ENCODE measurements at regions not wholly inside any gene's neighbourhood (a gene's known extent, or its start where the extent isn't known, plus 50 kb on each side); places are given as distances from the start of the nearest gene placed in this dataset.
A peak's percentile ranks its signal among the peaks of the same experiment; 100 is the strongest.

GRCh38 chr10:2871673-2872219 is 195.6 kb upstream of the PFKP start:
- DNase-seq (ENCODE audit: extremely low read depth, low read depth) = no peak

DNA sequence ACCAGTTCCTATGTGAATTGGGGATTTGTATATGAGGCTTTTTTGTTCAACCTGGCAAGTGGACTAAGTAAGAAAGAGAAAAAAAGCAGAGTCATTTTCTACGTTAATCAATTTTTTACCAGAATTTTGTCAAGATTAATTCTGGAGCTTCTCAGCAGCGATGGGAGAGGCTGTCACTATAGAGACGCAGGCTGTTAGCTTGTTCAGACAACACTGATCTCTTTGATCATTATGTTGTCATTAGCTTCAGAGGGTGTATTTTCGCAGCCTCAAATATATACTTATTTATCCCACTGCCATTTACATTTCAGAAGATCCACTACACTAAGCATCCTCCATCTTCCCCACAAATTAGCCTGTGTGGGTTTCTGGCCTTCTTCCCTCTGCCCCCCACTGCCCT is 196.7 kb upstream of the PFKP start:
- DNase-seq (ENCODE audit: extremely low read depth, low read depth) = no peak

GRCh38 chr10:2867788-2868299 is 199.5 kb upstream of the PFKP start:
- no peak for DNase-seq (ENCODE audit: extremely low read depth, low read depth)

DNA sequence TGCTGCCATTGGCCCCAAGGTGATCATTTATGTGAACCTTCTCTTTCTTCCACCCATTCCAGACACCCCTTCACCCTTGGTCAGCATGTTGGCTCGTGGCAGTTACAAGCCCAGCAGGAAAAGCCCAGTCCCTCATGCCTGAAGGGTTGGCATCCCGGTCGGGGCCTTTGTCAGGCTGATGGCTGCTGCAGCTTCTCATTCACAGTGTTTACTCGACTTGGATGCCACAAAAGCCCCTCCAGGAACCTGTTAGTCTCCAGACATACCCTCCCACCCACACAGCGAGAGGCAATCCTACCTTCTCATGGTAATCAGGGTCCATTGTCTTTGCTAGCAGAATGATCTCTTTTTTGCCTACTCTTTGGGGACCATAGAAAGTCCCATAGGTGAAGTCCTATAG is 200.8 kb upstream of the PFKP start:
- DNase-seq (ENCODE audit: extremely low read depth, low read depth) = no peak

GRCh38 chr10:2861632-2862210 is 205.6 kb upstream of the PFKP start:
- no peak for DNase-seq (ENCODE audit: extremely low read depth, low read depth)

DNA sequence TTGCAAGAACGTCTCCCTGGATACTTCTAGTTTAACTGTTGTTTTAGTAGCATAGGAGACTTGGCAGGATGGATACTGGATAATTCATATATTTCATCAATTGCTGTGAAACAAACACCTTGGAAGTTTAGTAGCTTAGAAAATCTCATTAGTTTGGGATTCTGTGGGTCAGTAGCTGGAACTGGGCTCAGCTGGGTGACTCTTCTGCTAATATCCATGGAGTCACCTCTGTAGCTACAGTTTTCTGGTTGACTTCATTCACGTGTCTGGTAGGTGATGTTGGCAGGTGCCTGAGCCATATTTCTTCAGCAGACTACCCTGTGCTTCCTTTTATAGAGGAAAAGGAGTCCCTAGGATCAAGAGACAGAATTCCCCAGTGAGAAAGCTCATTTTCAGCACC is 208.9 kb upstream of the PFKP start:
- no peak for DNase-seq (ENCODE audit: extremely low read depth, low read depth)

DNA sequence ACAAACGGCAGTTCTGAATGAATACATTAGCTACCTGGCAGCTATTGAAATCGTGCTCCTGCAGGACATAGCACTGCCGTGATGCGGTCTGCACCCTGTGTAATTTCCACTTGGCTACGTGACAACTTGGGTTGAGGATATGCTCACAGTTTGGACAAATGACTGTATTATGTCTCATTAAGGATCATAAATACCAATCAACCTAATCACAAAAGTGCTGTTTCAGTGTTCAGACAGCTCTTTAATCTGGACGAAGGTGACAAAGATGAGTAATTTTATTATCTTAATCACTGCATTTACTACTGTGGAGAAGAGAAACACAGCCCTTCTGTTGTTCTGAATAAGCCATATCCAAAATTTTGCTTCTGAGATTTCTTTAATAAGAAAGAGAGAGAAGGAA is 210.8 kb upstream of the PFKP start:
- DNase-seq (ENCODE audit: extremely low read depth, low read depth) = no peak

- DNase-seq (ENCODE audit: extremely low read depth, low read depth) = no peak
These were observed 214.6 kb upstream of the PFKP start for GRCh38 chr10:2852574-2853323.

- DNase-seq (ENCODE audit: extremely low read depth, low read depth) = no peak
These were observed 215.8 kb upstream of the PFKP start for GRCh38 chr10:2851566-2851965.

GRCh38 chr10:2850202-2850601 is 217.1 kb upstream of the PFKP start:
- DNase-seq (ENCODE audit: extremely low read depth, low read depth) = no peak

- DNase-seq (ENCODE audit: extremely low read depth, low read depth) = no peak
These were observed 222.4 kb upstream of the PFKP start for GRCh38 chr10:2844925-2845324.

- peak; percentile 32 for DNase-seq (ENCODE audit: extremely low read depth, low read depth)
These were observed 228.1 kb upstream of the PFKP start for GRCh38 chr10:2839081-2839725.

DNA sequence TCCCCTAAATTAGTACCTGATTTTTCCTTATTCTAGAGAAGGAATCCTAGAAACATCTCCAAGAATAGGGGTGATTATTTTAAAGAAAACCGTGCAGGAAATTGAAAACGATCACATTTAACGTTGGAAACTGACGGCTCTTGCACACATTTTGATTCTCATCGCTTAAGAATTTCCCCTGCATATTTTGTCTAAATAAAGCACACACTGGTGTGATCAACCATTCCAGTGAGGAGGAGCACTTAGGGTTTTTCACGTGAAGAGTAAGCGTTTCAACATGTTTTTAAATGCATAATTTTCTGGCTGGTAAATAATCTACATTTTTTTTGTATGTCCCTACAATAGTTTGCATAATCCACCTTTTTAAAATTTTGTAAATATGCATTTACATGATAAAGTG is 229.7 kb upstream of the PFKP start:
- DNase-seq (ENCODE audit: extremely low read depth, low read depth) = no peak

- no peak for DNase-seq (ENCODE audit: extremely low read depth, low read depth)
These were observed 230.3 kb upstream of the PFKP start for GRCh38 chr10:2836921-2837662.

GRCh38 chr10:2834214-2834613 is 233.1 kb upstream of the PFKP start:
- DNase-seq (ENCODE audit: extremely low read depth, low read depth) = no peak

- no peak for DNase-seq (ENCODE audit: extremely low read depth, low read depth)
These were observed 235.8 kb upstream of the PFKP start for GRCh38 chr10:2831509-2831908.

DNA sequence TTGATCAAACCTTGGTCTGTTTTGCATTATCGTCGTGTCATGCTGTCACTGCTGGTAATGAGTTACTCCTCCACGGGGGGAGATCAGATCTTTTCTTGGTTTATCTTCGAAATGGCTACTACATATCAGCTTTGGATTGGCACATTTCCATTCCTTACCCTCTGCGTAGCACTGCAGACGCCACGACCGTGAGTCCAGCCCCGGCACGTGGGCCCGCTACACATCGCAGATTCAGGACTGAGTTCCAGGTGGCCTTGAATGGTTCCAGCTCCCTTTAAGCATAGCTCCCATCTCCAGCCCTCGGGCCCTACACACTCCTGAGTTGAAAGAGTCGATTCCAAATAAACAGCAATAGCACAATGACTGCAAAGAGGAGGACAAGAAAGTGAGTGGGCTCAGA is 238.6 kb upstream of the PFKP start:
- no peak for DNase-seq (ENCODE audit: extremely low read depth, low read depth)

- DNase-seq (ENCODE audit: extremely low read depth, low read depth) = no peak
These were observed 240.7 kb upstream of the PFKP start for GRCh38 chr10:2826675-2827074.

- no peak for DNase-seq (ENCODE audit: extremely low read depth, low read depth)
These were observed 241.5 kb upstream of the PFKP start for GRCh38 chr10:2825841-2826240.

DNA sequence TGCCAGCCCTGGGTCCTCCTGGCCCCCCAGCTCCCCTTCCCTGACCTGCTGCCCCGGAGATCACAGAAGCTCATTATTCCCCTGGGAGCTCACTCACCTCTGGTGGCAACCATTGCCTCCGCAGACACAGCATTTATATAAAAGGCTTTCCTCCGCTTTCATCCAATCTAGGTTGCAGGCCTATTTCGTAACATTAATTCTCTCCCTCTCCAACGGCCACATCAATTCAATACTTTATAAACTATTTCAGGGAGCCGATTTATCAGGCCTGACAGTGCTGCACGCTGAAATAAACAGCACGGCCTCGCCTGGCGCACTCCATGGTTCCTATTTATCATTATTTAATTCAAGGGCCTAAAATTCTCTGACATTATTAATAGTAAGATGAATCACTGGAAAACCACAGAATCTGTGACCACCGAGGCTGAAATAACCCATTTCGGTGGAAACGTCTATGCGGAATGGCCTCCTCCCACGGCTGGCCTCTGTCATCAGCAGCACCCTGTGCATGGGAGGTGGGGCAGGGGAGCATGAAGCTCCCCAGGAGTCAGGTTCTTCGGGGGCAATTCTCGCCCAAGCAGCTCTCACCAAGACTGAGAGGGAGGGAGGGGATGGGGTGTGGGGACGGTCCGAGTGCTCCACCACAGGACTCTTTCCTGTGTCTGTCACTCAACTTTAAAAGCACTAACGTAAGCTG is 249.3 kb upstream of the PFKP start:
- DNase-seq (ENCODE audit: extremely low read depth, low read depth) = no peak
